ENCODE measurements at regions not wholly inside any gene's neighbourhood (a gene's known extent, or its start where the extent isn't known, plus 50 kb on each side); places are given as distances from the start of the nearest gene placed in this dataset.

DNA sequence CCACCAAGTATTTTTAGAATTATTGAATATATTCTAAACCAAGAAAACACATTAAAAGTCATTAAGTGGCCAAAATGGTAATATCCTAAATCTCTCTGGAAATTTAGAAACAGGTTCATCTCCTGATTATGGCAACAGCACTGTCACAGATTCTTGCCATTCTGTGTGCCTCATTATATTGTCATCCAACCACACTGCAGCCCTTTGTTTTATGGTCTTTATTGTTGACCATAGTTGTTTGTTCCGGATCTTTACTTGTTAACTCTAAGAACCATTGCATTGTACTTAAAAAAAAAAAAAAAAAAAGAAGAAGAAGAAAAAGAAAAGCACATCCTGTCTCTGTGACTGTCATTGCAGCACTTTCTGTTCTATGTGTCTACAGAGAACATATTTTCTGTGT lies 822.1 kb upstream of the ADGRL3 start (continued):
- TF ChIP-seq, protein P1, sequence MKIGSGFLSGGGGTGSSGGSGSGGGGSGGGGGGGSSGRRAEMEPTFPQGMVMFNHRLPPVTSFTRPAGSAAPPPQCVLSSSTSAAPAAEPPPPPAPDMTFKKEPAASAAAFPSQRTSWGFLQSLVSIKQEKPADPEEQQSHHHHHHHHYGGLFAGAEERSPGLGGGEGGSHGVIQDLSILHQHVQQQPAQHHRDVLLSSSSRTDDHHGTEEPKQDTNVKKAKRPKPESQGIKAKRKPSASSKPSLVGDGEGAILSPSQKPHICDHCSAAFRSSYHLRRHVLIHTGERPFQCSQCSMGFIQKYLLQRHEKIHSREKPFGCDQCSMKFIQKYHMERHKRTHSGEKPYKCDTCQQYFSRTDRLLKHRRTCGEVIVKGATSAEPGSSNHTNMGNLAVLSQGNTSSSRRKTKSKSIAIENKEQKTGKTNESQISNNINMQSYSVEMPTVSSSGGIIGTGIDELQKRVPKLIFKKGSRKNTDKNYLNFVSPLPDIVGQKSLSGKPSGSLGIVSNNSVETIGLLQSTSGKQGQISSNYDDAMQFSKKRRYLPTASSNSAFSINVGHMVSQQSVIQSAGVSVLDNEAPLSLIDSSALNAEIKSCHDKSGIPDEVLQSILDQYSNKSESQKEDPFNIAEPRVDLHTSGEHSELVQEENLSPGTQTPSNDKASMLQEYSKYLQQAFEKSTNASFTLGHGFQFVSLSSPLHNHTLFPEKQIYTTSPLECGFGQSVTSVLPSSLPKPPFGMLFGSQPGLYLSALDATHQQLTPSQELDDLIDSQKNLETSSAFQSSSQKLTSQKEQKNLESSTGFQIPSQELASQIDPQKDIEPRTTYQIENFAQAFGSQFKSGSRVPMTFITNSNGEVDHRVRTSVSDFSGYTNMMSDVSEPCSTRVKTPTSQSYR (CRISPR knock-in tag; IDR thresholded peaks at IDR 0.05): no peak
- TF ChIP-seq, protein P2, sequence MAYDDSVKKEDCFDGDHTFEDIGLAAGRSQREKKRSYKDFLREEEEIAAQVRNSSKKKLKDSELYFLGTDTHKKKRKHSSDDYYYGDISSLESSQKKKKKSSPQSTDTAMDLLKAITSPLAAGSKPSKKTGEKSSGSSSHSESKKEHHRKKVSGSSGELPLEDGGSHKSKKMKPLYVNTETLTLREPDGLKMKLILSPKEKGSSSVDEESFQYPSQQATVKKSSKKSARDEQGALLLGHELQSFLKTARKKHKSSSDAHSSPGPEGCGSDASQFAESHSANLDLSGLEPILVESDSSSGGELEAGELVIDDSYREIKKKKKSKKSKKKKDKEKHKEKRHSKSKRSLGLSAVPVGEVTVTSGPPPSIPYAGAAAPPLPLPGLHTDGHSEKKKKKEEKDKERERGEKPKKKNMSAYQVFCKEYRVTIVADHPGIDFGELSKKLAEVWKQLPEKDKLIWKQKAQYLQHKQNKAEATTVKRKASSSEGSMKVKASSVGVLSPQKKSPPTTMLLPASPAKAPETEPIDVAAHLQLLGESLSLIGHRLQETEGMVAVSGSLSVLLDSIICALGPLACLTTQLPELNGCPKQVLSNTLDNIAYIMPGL (CRISPR knock-in tag; IDR thresholded peaks at IDR 0.05): no peak

DNA sequence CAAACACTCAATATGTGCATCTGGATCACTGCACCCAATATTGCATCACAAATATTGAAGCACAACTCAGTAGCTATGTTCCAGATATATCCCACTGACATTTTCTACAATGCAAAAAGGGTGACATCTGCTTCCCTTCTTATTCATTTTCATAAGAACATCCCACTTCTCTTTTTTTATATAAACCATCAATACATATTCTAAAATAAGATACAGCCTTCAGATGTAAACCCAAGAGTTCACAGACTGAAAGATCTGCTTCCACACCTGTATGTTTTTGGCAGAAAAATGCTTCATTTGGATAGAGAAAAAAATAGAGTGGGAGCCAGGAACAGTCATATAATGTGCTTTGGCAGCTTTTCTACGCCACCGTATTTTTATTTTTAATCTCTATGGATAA lies 815.6 kb upstream of the ADGRL3 start:
- Mint-ChIP-seq H3K9me3 (peaks cover 21% of the 10 kb centered on the region), H3K36me3 (peaks cover 16% of the 10 kb centered on the region), H3K4me3 (no peak overlapping the region), H3K27ac (no peak overlapping the region), H3K4me1 (peaks cover 3% of the 10 kb centered on the region), H3K27me3 (ENCODE audit: low read depth) (no peaks in the 10 kb centered on the region)
- TF ChIP-seq NFATC4 (CRISPR knock-in tag; IDR thresholded peaks at IDR 0.05) (no peak), CBFB (CRISPR knock-in tag; IDR thresholded peaks at IDR 0.05; ENCODE audit: low read depth) (no peak)
- ChIA-PET POLR2A (no interaction called here), CTCF (no interaction called here)
- DNase-seq (ENCODE audit: low spot score) (no peak), ATAC-seq (no peak)

DNA sequence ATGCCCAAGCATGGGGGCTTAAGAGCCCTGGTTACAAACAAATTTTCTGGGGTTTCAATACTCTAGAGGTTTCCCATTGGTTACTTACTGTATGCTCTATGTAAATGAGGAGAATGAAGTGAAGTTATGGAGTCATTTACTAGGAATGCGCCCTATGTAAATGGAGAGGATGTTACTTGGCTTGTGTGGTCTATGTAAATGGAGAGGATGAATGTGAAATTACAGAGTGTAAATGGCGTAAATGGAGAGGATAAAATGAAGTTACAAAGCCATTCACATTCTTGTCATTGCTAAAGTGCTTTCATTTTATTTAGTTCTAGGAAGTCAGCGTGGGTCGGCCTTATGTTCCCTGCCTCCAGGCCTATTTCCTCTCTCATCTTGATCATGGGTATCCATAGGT lies 810.5 kb upstream of the ADGRL3 start:
- H3K27me3 Mint-ChIP-seq (ENCODE audit: low read depth): no peaks in the 10 kb centered on the region
- no peak for TF ChIP-seq OVOL2 (CRISPR knock-in tag; IDR thresholded peaks at IDR 0.05; ENCODE audit: borderline replicate concordance)
- TF ChIP-seq, protein P3, sequence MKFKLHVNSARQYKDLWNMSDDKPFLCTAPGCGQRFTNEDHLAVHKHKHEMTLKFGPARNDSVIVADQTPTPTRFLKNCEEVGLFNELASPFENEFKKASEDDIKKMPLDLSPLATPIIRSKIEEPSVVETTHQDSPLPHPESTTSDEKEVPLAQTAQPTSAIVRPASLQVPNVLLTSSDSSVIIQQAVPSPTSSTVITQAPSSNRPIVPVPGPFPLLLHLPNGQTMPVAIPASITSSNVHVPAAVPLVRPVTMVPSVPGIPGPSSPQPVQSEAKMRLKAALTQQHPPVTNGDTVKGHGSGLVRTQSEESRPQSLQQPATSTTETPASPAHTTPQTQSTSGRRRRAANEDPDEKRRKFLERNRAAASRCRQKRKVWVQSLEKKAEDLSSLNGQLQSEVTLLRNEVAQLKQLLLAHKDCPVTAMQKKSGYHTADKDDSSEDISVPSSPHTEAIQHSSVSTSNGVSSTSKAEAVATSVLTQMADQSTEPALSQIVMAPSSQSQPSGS (CRISPR knock-in tag; IDR thresholded peaks at IDR 0.05; ENCODE audit: borderline replicate concordance, low read depth): no peak
- TF ChIP-seq KAT7 (CRISPR knock-in tag; IDR thresholded peaks at IDR 0.05; ENCODE audit: borderline replicate concordance): no peak
- TF ChIP-seq, protein P4, sequence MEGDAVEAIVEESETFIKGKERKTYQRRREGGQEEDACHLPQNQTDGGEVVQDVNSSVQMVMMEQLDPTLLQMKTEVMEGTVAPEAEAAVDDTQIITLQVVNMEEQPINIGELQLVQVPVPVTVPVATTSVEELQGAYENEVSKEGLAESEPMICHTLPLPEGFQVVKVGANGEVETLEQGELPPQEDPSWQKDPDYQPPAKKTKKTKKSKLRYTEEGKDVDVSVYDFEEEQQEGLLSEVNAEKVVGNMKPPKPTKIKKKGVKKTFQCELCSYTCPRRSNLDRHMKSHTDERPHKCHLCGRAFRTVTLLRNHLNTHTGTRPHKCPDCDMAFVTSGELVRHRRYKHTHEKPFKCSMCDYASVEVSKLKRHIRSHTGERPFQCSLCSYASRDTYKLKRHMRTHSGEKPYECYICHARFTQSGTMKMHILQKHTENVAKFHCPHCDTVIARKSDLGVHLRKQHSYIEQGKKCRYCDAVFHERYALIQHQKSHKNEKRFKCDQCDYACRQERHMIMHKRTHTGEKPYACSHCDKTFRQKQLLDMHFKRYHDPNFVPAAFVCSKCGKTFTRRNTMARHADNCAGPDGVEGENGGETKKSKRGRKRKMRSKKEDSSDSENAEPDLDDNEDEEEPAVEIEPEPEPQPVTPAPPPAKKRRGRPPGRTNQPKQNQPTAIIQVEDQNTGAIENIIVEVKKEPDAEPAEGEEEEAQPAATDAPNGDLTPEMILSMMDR (IDR thresholded peaks at IDR 0.05): no peak
- no peak for TF ChIP-seq GTF2I (CRISPR knock-in tag; conservative IDR thresholded peaks at IDR 0.05)
- no peak for TF ChIP-seq ELF4 (CRISPR knock-in tag; IDR thresholded peaks at IDR 0.05; ENCODE audit: low read depth)
- TF ChIP-seq ATF1 (CRISPR knock-in tag; IDR thresholded peaks at IDR 0.05): no peak
- TF ChIP-seq JAZF1 (CRISPR knock-in tag; IDR thresholded peaks at IDR 0.05): no peak
- TF ChIP-seq, protein P5, sequence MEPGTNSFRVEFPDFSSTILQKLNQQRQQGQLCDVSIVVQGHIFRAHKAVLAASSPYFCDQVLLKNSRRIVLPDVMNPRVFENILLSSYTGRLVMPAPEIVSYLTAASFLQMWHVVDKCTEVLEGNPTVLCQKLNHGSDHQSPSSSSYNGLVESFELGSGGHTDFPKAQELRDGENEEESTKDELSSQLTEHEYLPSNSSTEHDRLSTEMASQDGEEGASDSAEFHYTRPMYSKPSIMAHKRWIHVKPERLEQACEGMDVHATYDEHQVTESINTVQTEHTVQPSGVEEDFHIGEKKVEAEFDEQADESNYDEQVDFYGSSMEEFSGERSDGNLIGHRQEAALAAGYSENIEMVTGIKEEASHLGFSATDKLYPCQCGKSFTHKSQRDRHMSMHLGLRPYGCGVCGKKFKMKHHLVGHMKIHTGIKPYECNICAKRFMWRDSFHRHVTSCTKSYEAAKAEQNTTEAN (CRISPR knock-in tag; IDR thresholded peaks at IDR 0.05): no peak
- no peak for TF ChIP-seq PRRX2 (CRISPR knock-in tag; IDR thresholded peaks at IDR 0.05)
- ChIA-PET CTCF (no interaction called here), POLR2A (no interaction called here)
- H3K36me3 Mint-ChIP-seq: peaks cover 40% of the 10 kb centered on the region
- peak overlapping the region; percentile 10; the same call in 1 of the 2 replicates for H3K27ac Mint-ChIP-seq
- DNase-seq (ENCODE audit: low spot score): no peak
- peaks cover 4% of the 10 kb centered on the region for H3K4me1 Mint-ChIP-seq
- peaks cover 44% of the 10 kb centered on the region for H3K9me3 Mint-ChIP-seq
- ATAC-seq: peak; percentile 85
- no peak overlapping the region for H3K4me3 Mint-ChIP-seq

Measured in WTC11 (cell line).